GM21737 (cell line): ENCODE measurements at regions not wholly inside any gene's neighbourhood (a gene's known extent, or its start where the extent isn't known, plus 50 kb on each side); places are given as distances from the start of the nearest gene placed in this dataset.

ENCODE experiments used
- ATAC-seq: cut with Tn5 transposase; IDR thresholded peaks from one replicate; pipeline ENCODE4 v1.9.1; 2021; ENCODE audit warnings: mild to moderate bottlenecking, moderate library complexity; ENCODE audit not compliant: unreplicated experiment

DNA sequence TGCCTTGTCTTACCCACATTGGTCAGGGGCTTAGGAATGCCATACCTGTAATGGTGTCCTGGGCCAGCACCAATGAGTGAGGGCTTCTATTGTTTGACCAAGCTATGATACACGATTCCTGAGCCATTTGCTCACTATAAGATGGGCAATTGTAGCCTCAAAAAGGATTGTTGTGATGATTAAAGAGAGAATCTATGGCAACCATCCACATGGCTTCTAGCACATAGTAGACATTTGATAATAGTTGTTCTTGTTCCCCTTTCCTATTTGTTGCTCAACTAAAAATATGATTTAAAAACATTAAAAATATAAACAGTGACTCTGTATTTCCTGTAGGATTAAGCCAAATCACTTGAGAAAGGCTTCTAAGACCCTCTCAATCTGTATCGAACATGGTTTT, 366.1 kb downstream of the PCNX1 start:
- ATAC-seq = no peak

DNA sequence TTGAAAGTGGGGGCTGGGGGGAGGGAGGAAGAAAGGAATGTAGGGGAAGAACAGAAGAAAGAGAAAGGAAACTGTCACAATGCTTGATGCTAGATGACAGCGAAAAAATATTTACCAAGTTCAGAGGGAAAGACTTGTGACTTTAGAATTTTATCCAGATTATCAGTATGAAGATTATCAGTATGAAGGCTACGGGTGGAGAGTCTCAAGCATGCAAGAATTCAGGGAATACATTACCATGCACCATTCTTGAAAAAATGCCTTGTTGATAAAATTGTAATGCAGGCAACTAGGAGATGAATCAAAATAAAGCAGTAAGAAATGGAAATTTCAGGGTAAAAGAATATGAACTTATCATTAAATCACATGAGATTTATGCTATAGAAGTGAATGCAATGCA, 376.8 kb downstream of the PCNX1 start:
- no peak for ATAC-seq

DNA sequence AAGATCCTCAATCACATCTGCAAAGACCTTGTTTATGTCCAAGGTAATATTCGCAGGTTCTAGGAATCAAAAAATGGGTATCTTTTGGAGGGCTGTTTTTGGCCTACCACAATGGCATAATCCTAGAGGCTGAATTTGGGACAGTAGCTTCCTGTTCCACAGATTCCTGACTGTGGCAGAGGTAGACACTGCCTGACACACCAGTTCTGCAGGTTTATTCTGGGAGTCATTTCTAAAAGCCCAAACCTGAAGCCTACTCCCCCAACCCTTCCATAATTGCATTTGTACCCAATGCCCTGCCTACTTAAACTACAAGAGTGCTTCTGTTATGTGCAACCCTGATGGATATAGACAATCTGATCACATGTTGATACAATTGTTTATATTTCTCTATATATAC, 378.9 kb downstream of the PCNX1 start:
- no peak for ATAC-seq

DNA sequence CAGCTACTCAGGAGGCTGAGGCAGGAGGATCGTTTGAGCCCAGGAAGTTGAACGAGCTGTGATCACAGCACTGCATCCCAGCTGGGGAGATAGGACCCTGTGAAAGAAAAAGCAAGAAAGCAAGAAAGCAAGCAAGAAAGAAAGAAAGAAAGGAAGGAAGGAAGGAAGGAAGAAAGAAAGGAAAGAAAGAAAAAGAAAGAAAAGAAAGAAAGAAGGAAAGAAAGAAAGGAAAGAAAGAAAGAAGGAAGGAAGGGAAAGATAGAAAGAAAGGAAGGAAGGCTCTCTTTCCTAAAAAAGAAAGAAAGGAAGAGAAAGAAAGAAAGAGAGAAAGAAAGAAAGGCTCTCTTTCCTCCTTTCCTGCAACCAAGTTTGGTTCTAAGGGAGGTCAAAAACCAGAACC, 380.3 kb downstream of the PCNX1 start:
- ATAC-seq = no peak

DNA sequence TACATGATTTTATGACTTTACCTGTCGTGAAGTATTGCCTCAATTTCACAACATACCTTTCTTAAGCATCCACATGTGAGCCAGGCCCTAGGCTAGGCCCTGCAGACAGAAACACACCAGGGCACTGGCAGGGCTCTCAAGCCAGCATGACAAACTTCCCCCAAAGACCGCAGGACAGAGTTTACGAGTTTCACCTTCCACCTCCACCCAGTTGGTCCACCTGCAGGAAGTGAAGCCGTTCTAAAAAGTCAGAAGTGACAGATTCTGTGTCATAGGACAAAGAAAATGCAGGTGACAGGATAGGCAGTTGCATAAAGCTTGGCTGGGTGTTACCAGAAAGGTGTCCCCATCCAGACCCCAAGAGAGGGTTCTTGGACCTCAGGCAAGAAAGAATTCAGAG, 382.3 kb downstream of the PCNX1 start:
- ATAC-seq = peak; percentile 63

DNA sequence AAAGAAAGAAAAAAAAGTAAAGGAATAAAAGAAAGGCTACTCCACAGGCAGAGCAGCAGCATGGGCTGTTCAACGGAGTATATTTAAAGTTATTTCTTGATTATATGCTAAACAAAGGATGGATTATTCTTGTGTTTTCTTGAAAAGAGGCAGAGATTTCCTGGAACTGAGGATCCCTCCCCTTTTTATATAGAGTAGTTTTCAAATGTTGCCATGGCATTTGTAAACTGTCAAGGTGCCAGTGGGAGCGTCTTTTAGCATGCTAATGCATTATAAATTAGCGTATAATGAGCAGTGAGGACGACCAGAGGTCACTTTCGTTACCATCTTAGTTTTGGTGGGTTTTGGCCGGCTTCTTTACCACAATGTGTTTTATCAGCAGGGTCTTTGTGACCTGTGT, 383.0 kb downstream of the PCNX1 start:
- ATAC-seq = no peak

DNA sequence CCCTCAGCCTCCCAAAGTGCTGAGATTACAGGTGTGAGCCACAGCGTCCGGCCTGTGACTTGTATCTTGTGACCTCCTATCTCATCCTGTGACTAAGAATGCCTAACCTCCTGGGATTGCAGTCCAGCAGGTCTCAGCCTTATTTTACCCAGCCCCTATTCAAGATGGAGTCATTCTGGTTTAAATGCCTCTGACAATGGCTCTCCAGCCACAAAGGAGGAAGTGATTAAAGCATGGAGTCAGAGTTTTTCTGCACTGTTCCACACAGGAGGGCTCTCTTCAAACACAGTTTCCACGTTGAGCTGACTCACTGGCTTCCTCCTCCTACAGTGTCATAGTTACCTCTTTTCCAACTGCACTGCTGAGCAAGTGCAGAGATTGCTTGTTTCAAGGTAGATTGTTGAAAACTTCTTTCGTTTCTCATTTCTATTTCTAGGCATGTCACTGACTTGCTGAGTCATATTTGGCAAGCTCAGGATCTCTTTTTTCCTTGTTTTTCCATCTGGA, 383.8 kb downstream of the PCNX1 start:
- no peak for ATAC-seq

DNA sequence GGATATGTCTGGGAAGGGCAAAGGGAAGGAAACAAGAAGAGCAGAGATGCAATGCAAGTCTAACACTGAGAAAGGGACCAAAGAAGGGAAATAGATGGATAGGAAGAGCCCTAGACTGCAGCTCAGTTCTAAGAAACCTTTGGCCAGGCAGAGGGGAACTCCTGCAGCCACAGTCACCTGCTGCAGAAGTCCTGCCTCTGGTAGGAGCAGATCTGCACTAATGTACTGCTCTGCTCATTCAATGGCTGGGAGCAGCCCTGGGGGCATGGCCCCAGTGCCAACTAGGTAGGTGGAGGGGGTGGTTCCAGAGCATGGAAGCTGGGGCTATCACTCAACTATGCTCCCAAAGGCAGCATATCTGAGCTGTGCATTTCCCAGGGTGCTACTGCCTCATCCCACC, 388.9 kb downstream of the PCNX1 start:
- ATAC-seq = no peak

DNA sequence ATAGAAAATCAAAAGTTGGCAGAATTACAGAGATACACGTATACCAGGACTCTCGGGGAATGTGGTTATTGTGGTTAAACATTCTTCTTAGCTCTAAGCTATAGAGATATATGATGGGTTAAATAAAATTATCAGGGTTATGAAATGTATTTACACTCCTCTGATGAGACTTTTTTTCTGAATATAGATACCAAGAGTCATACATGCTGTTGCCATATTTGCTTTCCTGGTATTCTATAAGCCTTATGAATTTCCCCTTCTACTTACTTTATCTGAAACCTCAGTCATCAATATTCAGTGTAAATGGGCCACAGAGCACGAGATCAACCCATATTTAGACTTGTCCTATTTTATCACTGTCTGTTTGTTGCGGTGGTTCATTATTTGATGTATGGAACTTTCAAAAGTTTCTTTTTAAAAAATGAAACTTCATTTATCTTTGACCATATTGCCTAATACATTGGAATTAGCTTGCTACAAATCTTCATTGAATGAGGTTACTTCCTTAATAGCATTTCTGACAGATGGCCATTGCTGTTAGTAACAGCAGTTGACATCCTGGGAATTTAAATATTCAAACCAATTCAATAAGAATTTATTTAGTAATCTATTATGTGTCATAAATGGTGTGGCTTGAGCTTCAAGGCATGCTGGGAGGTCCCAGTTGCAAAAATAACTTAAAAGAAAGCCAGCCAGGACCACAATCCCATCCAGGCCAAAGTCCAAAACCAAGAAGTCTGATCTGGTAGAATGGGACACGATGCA, 393.5 kb downstream of the PCNX1 start:
- no peak for ATAC-seq

DNA sequence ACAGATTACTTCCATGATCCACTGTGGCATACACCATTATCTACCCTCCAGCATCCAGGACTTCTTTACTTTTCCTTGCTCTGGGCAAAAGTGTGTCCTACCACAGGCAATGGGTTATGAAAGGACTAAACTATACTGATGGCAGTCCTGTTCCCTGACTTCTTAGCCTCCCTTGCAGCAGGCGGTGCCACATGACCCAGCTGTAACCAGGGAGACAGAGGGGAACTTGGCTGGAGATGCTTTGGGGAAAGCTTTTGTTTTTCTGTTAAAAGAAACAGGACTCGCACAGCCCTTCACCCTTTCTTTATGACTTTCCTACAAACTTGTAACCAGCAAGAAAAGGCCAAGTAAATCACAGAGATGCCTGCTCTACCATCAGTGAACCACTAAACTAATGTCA, 394.4 kb downstream of the PCNX1 start:
- ATAC-seq = no peak

DNA sequence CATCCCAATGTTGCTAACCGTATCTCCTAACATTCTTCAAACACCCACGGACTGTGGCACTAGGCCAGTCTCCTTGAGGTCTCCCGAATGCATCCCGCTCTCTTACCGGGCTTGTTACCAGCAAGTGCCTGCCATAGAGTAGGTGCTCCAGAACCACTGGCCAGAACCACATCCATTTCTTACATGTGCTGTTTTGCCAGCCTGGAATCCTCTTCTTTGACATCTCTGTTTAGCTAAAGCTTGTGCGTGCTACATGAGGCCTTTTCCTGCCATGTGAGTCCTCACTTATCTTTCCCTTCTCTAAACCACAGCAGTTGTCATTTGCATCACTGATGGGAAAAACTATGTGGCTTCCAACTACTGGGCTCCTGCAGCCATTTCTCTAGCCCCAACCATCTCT, 397.4 kb downstream of the PCNX1 start:
- no peak for ATAC-seq

DNA sequence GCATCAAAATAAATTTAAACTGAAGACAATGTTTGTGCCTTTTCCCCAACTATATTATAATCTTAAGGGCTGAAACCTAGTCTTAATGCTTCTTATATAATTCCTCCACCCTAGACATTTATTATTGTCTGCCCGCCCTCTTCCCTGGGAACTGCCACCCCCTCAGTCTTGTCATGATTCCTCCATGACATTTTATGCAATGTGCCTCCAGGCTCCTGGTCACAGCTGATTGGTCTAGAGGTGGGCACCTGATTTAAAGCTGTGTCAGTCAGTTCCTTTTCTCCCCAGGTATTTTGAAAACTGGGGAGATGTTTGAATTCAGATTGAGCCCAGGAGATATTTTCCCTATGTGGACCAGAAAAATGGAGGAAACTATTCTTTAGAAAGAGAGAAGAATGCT, 401.4 kb downstream of the PCNX1 start:
- no peak for ATAC-seq

DNA sequence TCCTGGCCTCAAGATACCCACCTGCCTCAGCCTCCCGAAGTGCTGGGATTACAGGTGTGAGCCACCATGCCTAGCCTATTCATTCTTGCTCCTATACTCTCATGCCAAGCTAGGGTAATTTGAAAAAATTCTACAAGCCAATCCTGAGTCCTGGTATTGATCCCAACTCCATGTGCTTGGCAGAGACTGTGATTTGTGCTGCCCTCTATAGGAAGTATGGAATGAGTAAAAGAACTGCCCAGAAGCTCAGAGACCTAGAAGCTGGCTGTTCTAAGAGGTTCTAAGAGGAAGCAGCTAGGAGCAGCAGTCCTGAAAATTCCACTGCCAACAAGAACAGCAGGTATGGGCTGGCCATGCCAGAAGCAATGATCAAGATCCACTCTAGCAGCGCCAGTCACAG, 402.5 kb downstream of the PCNX1 start:
- ATAC-seq = no peak

DNA sequence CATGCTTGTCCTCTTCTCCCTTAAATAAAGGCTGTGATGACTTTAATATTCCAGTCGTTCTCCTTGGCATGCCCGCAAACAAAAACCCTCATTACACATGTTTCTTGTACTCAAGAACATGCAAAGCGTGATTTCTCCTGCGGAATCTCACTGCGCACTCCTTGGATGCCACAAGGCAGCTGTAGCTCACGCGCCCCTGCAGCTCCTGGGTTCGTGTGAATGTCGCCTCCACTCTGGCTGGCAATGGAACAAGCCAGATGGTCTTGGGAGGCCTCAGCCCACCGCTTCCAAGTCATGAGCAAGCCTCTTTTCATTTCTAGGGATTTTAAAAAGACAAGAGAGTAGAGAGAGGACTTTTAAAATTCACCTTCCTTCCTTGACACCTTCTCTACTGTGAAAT, 403.8 kb downstream of the PCNX1 start:
- ATAC-seq = no peak

DNA sequence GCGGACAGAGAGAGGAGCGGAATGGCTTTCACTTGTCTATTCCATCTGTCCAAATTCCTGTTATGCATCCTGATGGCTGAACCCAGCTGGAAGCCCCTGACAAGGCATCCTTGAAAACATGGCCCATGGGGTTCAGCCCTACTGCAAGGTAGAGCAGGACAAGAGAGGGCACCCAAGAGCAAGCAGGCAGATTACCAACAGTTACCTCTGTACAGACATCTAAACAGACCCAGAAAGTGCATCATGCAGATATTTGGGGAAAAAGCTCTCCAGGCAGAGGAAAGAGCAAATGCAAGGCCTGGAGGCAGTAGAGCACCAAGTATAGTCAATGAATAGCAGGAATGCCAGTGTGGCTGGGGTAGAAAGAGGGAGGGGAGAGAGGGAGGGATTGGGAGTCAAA, 407.5 kb downstream of the PCNX1 start:
- ATAC-seq = no peak

DNA sequence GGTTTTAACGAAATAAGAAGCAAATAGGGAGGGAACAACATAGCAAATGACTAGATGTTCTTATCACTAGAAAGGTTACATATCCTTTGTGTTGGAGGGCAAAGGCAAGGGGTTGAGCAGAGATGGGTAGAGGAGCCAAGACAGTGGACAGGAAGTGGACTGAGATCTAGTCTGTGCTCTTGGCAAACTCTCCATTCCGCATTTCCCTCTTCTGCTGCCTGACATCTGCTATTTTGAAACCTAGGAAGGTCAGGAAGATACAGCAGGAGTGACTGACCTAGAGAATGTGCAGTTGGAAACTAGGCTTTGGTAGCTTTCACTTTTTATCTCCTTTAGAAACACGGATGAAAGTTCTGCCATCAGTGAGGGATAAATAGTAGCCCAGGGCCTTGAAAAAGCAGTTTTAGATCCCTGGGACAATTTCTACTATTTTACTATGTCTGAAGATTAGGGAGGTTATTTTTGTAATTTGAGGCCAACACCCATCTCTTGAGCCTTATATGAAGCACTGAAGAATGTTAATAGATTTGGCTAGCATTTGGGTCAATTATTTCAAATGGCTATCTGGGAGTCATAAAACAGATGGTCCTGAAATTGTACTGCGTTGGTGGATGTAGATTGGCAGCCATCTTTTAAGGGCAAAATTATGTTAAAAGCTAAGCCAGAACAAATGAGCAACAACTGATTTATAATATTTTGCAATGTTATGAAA, 410.3 kb downstream of the PCNX1 start:
- ATAC-seq = no peak

DNA sequence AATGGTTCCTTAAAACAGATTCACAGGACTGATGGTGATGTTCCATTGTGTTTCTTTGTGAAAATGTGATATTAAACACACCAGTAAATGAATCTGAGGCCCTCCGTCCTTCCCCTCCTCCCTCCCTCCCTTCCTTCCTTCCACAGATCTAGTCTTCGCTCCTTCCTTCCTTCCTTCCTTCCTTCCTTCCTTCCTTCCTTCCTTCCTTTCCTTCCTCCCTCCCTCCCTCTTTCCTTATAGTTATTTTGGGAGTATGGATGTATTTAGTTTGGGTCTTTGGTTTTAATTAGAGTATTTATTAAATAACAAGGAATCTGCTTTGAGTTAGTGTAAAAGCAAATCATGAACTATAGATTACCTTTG, 410.8 kb downstream of the PCNX1 start:
- ATAC-seq = no peak

DNA sequence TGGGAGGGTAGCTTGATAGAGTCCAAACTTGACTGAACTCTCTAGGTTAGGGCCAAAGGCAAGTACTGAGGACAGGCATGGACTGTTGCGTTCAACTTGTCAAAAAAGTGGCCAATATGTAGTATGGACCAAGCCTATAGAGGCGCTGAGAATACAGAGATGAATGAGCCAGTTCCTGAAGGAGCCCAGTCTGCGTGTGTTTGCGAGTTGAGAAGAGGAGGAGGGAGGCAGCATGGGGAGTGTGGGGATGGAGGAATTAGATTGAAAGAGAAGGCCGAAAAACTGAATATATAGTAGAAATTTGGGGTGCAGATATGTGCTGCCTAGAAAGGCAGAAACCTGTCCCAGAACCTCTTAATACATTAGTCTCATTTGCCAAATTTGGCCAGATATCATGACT, 412.4 kb downstream of the PCNX1 start:
- ATAC-seq = no peak

DNA sequence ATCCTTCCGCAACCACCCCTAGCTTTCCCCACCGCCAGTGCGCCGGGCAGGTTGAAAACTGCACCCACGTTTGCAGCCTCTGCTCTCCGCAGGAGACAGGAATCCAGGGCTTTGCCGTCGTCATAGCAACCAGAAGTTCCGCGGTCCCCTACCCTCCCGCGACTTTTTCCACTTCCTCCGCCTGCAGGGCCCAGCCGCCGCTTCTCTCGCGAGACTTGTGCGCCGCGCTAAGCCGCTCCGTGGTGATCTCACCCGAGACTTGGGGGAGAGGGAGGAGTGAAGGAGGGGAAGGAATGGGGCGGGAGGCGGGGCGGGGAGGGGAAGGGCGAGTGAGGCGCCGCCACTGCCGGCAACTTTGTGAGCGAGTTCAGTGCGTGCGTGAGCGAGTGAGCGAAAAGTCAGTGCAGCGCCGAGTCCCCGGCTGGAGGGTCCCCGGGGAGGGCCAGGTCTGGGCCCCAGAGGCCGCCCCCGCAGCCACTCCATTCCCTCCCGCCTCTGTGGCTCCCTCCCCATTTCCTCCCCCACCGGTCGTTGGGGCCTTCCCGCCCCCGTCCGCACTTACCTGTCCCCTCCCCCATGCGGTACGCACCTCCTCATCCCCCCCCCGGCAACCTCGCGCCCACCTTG, 413.0 kb downstream of the PCNX1 start, which contains the start of gene SIPA1L1:
Gene SIPA1L1 (plus strand): TSS at position 370 of the 627 bp plus-strand sequence.
- peak; percentile 73 for ATAC-seq

DNA sequence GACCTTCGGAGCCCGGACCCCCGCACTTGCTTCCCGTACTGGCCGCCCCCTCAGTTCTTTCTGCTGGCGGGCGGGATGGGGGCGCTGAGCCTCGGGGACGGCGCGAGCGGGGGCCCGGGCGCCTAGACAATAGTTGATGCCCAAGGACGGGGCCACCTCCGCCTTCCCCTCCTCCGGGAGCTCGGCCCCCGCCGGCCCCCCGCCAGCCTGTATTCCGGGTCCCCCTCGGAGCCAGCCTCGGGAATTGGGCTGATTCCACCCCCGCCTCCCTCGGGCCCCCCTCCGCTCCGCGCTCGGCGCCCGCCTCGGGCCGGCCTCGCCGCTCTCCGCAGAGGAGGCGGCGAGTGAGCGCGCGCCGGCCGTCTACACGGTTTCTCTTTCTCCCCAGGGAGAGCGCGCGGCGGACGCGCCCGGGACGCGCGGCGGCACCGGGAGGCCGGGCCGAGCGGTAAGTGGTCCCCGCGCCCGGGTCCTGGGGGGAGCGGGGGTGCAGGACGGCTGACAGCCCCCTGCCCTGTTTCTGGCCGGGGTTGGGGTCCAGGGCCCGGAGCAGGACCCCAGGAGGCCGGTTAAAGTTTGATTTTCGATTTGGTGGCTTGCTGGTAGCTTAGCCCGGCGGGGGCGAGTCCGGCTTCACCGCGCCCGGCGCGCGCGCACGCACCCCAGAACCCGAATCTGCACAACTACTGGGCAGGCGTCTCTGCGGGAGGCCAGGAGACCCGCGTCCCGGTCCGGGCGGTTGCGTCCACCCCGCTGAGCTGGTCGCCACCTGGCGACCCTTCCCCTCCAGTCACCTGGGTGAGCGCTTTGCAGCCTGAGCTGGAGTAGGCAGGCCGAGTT, 413.7 kb downstream of the PCNX1 start:
- peak; percentile 15 for ATAC-seq
